Kidney (tissue), 13 donors: ENCODE measurements at regions not wholly inside any gene's neighbourhood (a gene's known extent, or its start where the extent isn't known, plus 50 kb on each side); places are given as distances from the start of the nearest gene placed in this dataset.

Experiments used
- DNase-seq, 5 donors: peaks; one replicate each; pipeline ENCODE4 v3.0.0-alpha.2; 2013 to 2020
- FAIRE-seq: peaks from 2 replicates; lab custom pipeline; 2012; peaks lifted over from hg19 to GRCh38; lab: Jason Lieb, UNC
- H3K27ac ChIP-seq, 2 donors: one replicate each; pipeline ENCODE4 v1.7.0; 2013; ENCODE audit warnings: low read depth in 2 of 2, low read length in 2 of 2, inconsistent platforms in 1 of 2
- H3K27me3 ChIP-seq: one replicate; pipeline ENCODE4 v1.7.1; 2013; ENCODE audit warnings: low read length, inconsistent platforms; ENCODE audit not compliant: control insufficient read depth, insufficient read depth
- H3K36me3 ChIP-seq, 3 donors: one replicate each; pipeline versions ENCODE4 v1.7.0 to v1.7.1; 2013; ENCODE audit warnings: low read length in 3 of 3, control low read depth in 1 of 3, inconsistent platforms in 1 of 3; ENCODE audit not compliant: insufficient read depth in 3 of 3, control insufficient read depth in 2 of 3
- H3K4me1 ChIP-seq, 3 donors: one replicate each; pipeline versions ENCODE4 v1.7.0 to v1.7.1; 2013; ENCODE audit warnings: low read length in 3 of 3, inconsistent platforms in 1 of 3, low read depth in 1 of 3; ENCODE audit not compliant: control insufficient read depth in 2 of 3, insufficient read depth in 2 of 3
- H3K4me3 ChIP-seq, 3 donors: one replicate each; pipeline versions ENCODE4 v1.7.0 to v1.8.1; 2013; ENCODE audit warnings: low read length in 3 of 3, control low read depth in 1 of 3, inconsistent platforms in 1 of 3
- H3K9ac ChIP-seq, 3 donors: one replicate each; pipeline versions ENCODE4 v1.7.0 to v1.7.1; 2013; ENCODE audit warnings: low read length in 3 of 3, control low read depth in 1 of 3, inconsistent platforms in 1 of 3
- H3K9me3 ChIP-seq, 3 donors: one replicate each; pipeline versions ENCODE4 v1.7.0 to v1.7.1; 2013; ENCODE audit warnings: low read length in 3 of 3, control low read depth in 1 of 3, inconsistent platforms in 1 of 3; ENCODE audit not compliant: control insufficient read depth in 2 of 3, insufficient read depth in 1 of 3
- intact Hi-C: fragments of 100-400 bp; cut with DNase I; formaldehyde crosslinking; loops from one replicate; pipeline ENCODE4 v1.11.1; 2022
- TF ChIP-seq, protein P1 (sequence below): IDR thresholded peaks from 3 replicates; pipeline ENCODE4 v1.5.1; 2012; ENCODE audit warnings: mild to moderate bottlenecking, moderate library complexity, borderline replicate concordance; ENCODE audit not compliant: insufficient read depth; ENCODE audit errors: extremely low read depth
- donor health status: control.
- donor health status: control.
- donor health status: control.
- donor health status: control.
- donor health status: control.
- donor health status: DM: yes; HTN: yes; CAD: no.
- donor health status: Normal renal cell carcinoma (clear cell type).

DNA sequence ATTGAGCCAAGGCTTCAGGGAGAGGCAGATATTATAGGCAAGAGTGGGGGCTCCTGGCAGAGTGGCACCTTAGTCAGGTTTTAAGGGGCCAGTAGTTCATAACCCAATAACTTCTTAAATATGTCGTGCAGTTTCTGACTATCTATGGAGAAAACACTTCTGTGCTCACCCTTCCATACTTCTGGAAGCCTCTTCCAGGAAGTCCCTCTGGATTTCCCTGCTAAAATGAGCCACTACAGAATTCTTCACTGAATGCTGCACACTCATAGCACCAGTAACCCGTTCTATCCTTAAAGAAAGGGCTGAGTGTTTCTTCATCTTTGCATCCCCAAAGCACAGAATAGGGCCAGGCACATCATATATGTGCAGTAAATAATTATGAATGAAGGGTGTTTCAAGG is 198.5 kb upstream of the SLC24A3 start:
- H3K27me3 ChIP-seq, result no peaks in the 10 kb centered on the region
- no peaks in the 10 kb centered on the region for H3K4me1 ChIP-seq
- intact Hi-C loops, result no loop called here
- H3K27ac ChIP-seq, result no peak overlapping the region
- no peak overlapping the region for H3K4me3 ChIP-seq
- no peaks in the 10 kb centered on the region for H3K36me3 ChIP-seq
- no peaks in the 10 kb centered on the region for H3K9me3 ChIP-seq
- FAIRE-seq (no peak), DNase-seq (no peak)
- H3K9ac ChIP-seq, result no peak overlapping the region
- TF ChIP-seq, protein P1, sequence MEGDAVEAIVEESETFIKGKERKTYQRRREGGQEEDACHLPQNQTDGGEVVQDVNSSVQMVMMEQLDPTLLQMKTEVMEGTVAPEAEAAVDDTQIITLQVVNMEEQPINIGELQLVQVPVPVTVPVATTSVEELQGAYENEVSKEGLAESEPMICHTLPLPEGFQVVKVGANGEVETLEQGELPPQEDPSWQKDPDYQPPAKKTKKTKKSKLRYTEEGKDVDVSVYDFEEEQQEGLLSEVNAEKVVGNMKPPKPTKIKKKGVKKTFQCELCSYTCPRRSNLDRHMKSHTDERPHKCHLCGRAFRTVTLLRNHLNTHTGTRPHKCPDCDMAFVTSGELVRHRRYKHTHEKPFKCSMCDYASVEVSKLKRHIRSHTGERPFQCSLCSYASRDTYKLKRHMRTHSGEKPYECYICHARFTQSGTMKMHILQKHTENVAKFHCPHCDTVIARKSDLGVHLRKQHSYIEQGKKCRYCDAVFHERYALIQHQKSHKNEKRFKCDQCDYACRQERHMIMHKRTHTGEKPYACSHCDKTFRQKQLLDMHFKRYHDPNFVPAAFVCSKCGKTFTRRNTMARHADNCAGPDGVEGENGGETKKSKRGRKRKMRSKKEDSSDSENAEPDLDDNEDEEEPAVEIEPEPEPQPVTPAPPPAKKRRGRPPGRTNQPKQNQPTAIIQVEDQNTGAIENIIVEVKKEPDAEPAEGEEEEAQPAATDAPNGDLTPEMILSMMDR, result no peak

DNA sequence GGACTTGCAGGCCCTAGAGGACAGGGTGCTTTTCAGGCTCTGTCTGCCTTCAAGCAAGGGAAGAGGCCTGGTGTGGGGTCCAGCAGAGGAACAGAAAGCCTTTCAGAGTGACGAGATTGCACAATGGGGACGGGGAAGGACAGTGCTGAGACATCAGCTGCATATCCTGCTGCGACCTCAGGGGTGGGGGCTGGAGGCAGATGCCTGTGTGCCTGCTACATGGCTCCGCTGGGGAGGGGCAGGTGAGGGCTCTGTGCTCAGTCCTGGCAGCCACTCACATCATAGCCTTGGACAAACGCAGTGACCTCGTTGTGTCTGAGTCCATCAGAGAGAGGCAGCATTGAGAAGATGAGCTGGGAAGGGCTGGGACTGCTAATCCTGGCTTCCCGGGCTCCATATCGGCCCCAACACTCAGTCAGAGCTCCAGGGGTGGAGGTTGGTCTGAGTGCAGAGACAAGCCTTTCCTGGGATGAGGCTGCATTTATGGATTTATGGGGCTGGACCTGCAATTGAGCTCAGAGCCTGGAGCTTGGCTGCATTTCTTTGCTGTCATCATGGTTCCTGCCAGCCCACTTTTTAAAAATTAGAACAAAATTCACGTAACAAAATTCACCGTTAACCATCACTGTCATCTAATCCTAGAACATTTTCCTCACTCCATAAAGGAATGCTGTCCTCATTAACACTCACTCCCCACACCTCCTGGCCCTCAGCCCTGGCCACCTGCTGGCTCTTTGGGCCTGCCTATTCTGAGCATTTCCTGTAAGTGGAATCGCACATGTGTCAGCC is 196.9 kb upstream of the SLC24A3 start:
- H3K9ac ChIP-seq, result no peak overlapping the region
- intact Hi-C loops, result no loop called here
- DNase-seq (no peak), FAIRE-seq (no peak)
- H3K4me1 ChIP-seq, result no peaks in the 10 kb centered on the region
- no peak overlapping the region for H3K4me3 ChIP-seq
- TF ChIP-seq, protein P1, result no peak
- no peak overlapping the region for H3K27ac ChIP-seq
- H3K9me3 ChIP-seq, result no peaks in the 10 kb centered on the region
- H3K36me3 ChIP-seq, result no peaks in the 10 kb centered on the region
- H3K27me3 ChIP-seq, result no peaks in the 10 kb centered on the region

DNA sequence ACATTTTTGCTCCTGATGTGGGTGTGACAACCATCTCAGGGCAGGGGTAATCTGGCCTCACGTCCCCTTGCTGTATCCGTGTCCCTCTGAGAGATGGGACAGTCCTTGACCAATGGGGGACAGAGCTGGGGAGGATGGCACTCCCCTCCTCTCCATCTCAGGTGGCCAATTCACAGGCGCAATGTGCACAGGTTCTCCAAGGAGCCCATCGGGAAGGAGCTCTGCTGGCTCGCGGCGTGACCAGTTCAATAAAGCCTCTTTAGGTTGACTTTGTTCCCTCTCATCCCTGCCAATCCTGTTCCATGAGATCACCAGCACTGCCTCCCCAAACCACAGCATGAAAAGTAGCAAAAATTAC is 196.3 kb upstream of the SLC24A3 start:
- TF ChIP-seq, protein P1, result no peak
- Histone ChIP-seq H3K4me3 (no peak overlapping the region), H3K9ac (no peak overlapping the region), H3K9me3 (no peaks in the 10 kb centered on the region), H3K27ac (no peak overlapping the region), H3K27me3 (no peaks in the 10 kb centered on the region), H3K36me3 (no peaks in the 10 kb centered on the region), H3K4me1 (no peaks in the 10 kb centered on the region)
- FAIRE-seq (no peak), DNase-seq (no peak)
- intact Hi-C loops, result no loop called here
